ENCODE measurements at regions not wholly inside any gene's neighbourhood (a gene's known extent, or its start where the extent isn't known, plus 50 kb on each side); places are given as distances from the start of the nearest gene placed in this dataset.

- no peak overlapping the region for H3K27ac ChIP-seq (ENCODE audit: low read length)
- H3K9me2 ChIP-seq (replicated peaks; ENCODE audit: insufficient read depth, low read length): no peaks in the 10 kb centered on the region
- no peaks in the 10 kb centered on the region for H4K20me1 ChIP-seq (ENCODE audit: insufficient read depth, low read length)
- no peak for DNase-seq
- no peak overlapping the region for H3K4me2 ChIP-seq (ENCODE audit: low read depth, low read length)
- H3K27me3 ChIP-seq (replicated peaks; ENCODE audit: insufficient read depth, low read length): no peaks in the 10 kb centered on the region
- no peak overlapping the region for H3K9ac ChIP-seq (ENCODE audit: low read length)
- H3K9me3 ChIP-seq (replicated peaks; ENCODE audit: insufficient read depth, low read length): no peaks in the 10 kb centered on the region
- H3K36me3 ChIP-seq (replicated peaks; ENCODE audit: insufficient read depth, low read length): no peaks in the 10 kb centered on the region
- TF ChIP-seq CTCF (IDR thresholded peaks at IDR 0.05; ENCODE audit: low read length): no peak
- no peak for TF ChIP-seq EZH2phosphoT487 (IDR thresholded peaks at IDR 0.05; ENCODE audit: low read length)
- TF ChIP-seq EZH2 (optimal IDR thresholded peaks at IDR 0.05; ENCODE audit: low read depth, low read length): no peak
- no peak overlapping the region for H2AFZ ChIP-seq (ENCODE audit: low read length)
- H3F3A ChIP-seq (ENCODE audit: insufficient read depth, low read length): peaks cover 13% of the 10 kb centered on the region
- peaks cover 21% of the 10 kb centered on the region for H3K4me1 ChIP-seq (ENCODE audit: low read length)
- no peak overlapping the region for H3K4me3 ChIP-seq (ENCODE audit: low read length)
- no peaks in the 10 kb centered on the region for H3K79me2 ChIP-seq (ENCODE audit: low read length)
Measured at GRCh38 chr9:79023134-79023580, 548.6 kb upstream of the TLE4 start.

- peak; percentile 76 for DNase-seq
- H2AFZ ChIP-seq (ENCODE audit: low read length): peak overlapping the region; percentile 60
- H4K20me1 ChIP-seq (ENCODE audit: insufficient read depth, low read length): no peaks in the 10 kb centered on the region
- H3K36me3 ChIP-seq (replicated peaks; ENCODE audit: insufficient read depth, low read length): no peaks in the 10 kb centered on the region
- no peaks in the 10 kb centered on the region for H3K27me3 ChIP-seq (replicated peaks; ENCODE audit: insufficient read depth, low read length)
- H3K79me2 ChIP-seq (ENCODE audit: low read length): no peaks in the 10 kb centered on the region
- H3K4me3 ChIP-seq (ENCODE audit: low read length): no peak overlapping the region; the same call in 1 of the 2 replicates
- TF ChIP-seq EZH2phosphoT487 (IDR thresholded peaks at IDR 0.05; ENCODE audit: low read length) (no peak), EZH2 (optimal IDR thresholded peaks at IDR 0.05; ENCODE audit: low read depth, low read length) (no peak), CTCF (IDR thresholded peaks at IDR 0.05; ENCODE audit: low read length) (no peak)
- H3K9ac ChIP-seq (ENCODE audit: low read length): no peak overlapping the region
- peak overlapping the region; percentile 54 for H3K4me2 ChIP-seq (ENCODE audit: low read depth, low read length)
- no peaks in the 10 kb centered on the region for H3K9me2 ChIP-seq (replicated peaks; ENCODE audit: insufficient read depth, low read length)
- peaks cover 13% of the 10 kb centered on the region for H3F3A ChIP-seq (ENCODE audit: insufficient read depth, low read length)
- H3K27ac ChIP-seq (ENCODE audit: low read length): peak overlapping the region; percentile 52; the same call in 1 of the 2 replicates
- peaks cover 21% of the 10 kb centered on the region for H3K4me1 ChIP-seq (ENCODE audit: low read length)
- no peaks in the 10 kb centered on the region for H3K9me3 ChIP-seq (replicated peaks; ENCODE audit: insufficient read depth, low read length)
Measured at GRCh38 chr9:79026316-79026715, 545.4 kb upstream of the TLE4 start.

GRCh38 chr9:79028101-79028500 lies 543.7 kb upstream of the TLE4 start:
- H3K27me3 ChIP-seq (replicated peaks; ENCODE audit: insufficient read depth, low read length): no peaks in the 10 kb centered on the region
- H3K9me3 ChIP-seq (replicated peaks; ENCODE audit: insufficient read depth, low read length): no peaks in the 10 kb centered on the region
- no peaks in the 10 kb centered on the region for H3K9me2 ChIP-seq (replicated peaks; ENCODE audit: insufficient read depth, low read length)
- no peak overlapping the region for H2AFZ ChIP-seq (ENCODE audit: low read length)
- TF ChIP-seq EZH2phosphoT487 (IDR thresholded peaks at IDR 0.05; ENCODE audit: low read length) (no peak), CTCF (IDR thresholded peaks at IDR 0.05; ENCODE audit: low read length) (no peak), EZH2 (optimal IDR thresholded peaks at IDR 0.05; ENCODE audit: low read depth, low read length) (no peak)
- H3K9ac ChIP-seq (ENCODE audit: low read length): no peak overlapping the region
- H3K27ac ChIP-seq (ENCODE audit: low read length): no peak overlapping the region
- H3K79me2 ChIP-seq (ENCODE audit: low read length): no peaks in the 10 kb centered on the region
- H4K20me1 ChIP-seq (ENCODE audit: insufficient read depth, low read length): no peaks in the 10 kb centered on the region
- H3K4me3 ChIP-seq (ENCODE audit: low read length): no peak overlapping the region
- DNase-seq: no peak
- peaks cover 21% of the 10 kb centered on the region for H3K4me1 ChIP-seq (ENCODE audit: low read length)
- H3K4me2 ChIP-seq (ENCODE audit: low read depth, low read length): no peak overlapping the region
- H3F3A ChIP-seq (ENCODE audit: insufficient read depth, low read length): peaks cover 13% of the 10 kb centered on the region
- no peaks in the 10 kb centered on the region for H3K36me3 ChIP-seq (replicated peaks; ENCODE audit: insufficient read depth, low read length)
